Midbrain (tissue), 1 donor: ENCODE measurements at regions not wholly inside any gene's neighbourhood (a gene's known extent, or its start where the extent isn't known, plus 50 kb on each side); places are given as distances from the start of the nearest gene placed in this dataset.
"Not testable (repeated sequence)": the region's sequence is repeated elsewhere in the genome, so short reads cannot be mapped to it uniquely, and the experiment has no call there.

Experiments used
- DNase-seq: peaks from one replicate; lab custom pipeline; 2025; lab: John Stamatoyannopoulos, UW

DNA sequence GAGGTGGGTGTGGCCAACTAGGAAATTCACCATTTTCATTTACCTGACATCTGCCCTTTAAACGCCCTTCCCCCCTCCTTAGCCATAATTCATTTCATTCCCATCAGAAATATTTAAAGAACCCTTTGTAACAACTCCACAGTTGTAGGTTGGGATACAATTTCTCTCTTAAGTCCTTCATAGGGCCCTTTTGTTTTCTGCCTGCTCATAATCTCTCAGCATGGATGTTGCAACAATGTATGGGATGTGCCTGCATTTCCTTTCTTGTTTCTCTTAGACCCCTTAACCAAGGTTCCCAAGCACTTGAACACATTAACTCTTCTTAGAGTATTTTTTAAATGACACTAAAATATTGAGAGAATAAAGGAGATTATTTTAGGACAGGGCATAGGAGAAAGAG, 51.7 kb upstream of the MYO10 start:
- no peak for DNase-seq

DNA sequence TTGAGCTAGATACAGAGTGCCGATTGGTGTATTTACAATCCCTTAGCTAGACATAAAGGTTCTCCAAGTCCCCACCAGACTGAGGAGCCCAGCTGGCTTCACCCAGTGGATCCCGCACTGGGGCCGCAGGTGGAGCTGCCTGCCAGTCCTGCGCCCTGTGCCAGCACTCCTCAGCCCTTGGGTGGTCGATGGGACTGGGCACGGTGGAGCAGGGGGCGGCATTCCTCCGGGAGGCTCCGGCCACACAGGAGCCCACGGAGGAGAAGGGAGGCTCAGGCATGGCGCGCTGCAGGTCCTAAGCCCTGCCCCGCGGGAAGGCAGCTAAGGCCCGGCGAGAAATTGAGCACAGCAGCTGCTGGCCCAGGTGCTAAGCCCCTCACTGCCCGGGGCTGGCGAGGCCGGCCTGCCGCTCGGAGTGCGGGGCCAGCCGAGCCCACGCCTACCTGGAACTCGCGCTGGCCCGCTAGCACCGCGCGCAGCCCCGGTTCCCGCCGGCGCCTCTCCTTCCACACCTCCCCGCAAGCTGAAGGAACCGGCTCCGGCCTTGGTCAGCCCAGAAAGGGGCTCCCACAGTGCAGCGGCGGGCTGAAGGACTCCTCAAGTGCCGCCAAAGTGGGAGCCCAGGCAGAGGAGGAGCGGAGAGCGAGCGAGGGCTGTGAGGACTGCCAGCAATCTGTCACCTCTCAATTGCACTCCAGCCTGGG, 54.9 kb upstream of the MYO10 start:
- not testable (repeated sequence) for DNase-seq

DNA sequence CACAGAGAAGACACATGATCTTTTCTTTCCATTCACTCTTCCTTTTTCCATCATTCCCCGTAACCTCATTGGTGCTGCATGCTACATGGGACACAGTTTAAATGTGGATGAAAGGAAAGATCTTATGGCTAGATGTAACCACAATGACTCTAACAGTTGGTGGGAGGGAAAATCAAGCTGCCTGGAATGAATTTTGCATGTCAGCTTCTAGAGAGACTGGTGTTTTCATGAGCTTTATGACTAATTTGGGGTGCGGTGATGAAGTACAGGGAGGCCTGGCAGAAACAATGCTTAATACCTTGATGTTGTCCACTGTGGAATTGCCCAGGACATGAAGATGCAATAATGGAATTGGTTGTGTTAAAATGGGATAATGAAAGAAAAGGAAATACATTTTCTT, 55.9 kb upstream of the MYO10 start:
- DNase-seq = no peak

DNA sequence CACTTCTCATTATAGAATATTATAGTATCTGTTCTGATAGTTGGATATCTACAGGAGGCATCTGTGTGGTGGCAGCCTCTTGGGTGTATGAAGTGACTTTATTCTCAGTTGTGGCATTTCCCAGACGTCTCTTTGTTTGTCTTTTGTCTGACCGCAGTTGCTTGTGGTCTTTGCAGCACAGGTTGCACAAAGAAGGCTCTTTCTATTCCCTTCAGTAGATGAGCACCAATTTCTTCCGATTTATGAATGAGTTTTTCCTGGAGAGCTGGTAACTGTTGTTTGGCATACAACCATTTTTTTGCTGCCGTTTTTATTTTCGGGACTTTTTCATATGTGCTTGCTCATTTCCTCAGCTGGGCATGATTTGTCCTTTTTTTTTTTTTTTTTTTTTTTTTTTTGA, 56.4 kb upstream of the MYO10 start:
- DNase-seq = no peak

DNA sequence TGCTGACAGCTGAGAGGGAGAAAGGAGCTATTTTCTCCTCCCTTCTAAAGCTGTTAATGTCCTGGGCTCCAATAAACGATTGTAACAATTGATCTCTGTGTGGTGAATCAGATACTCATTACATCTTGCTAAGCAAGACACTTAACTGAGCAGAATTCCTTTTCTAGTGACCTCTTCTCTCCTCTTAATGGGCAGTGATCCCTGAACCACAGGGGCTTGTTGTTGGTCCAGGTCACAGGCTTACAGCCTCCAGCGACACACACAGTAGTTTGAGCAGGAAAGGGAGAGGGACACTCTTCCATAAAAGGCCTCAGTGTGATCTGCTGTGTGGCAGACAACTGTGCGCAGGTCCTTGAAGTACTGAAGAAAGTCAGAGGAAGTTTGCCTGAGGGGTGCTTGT, 58.5 kb upstream of the MYO10 start:
- DNase-seq = no peak

DNA sequence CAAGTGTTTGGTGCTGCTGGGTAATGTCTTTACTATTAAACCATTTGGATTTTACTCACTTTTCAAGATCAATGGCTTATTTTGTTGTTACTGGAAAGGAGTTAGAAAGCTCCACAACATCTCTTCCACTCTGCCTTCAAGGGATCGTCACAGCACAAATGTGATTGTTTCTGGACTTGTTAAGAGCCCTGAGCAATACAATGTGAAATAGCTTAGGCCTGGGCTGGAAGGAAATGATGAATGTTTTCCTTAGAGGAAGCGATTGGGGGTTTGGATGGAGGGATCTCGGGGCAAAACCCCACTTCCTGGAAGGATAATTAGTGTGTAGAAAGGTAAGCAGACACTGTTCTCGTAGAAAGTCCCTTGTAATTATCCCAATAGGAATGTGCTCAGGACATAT, 59.3 kb upstream of the MYO10 start:
- no peak for DNase-seq

DNA sequence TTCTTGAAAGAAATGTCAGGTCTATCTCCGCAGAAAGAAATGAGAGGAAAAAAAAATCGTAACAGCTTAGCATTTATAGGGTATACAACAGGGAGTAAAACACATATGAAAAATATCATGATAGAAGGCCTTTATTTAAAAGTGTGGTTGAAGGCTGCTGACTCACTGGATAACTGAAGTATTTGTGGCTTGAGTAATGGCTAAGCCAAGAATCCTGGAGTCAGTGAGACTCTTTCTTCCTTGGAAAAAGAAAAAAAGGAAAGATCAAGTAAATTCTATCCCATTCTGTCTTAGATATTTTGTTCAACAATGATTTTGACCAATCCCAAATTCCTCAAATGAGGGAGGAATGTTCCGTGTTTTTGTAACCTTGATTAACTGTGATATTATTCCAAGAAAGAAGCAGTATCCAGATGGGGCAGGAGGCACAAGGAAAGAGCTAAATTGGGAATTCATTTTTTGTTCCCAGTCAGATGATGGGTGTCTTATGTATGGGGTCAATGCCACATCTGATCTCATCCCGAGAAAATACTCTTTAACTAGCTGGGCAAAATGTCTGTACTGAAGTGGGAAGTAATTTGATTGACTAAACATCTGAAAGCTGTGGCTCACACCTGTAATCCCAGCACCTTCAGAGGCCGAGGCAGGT, 64.3 kb upstream of the MYO10 start:
- DNase-seq = no peak

DNA sequence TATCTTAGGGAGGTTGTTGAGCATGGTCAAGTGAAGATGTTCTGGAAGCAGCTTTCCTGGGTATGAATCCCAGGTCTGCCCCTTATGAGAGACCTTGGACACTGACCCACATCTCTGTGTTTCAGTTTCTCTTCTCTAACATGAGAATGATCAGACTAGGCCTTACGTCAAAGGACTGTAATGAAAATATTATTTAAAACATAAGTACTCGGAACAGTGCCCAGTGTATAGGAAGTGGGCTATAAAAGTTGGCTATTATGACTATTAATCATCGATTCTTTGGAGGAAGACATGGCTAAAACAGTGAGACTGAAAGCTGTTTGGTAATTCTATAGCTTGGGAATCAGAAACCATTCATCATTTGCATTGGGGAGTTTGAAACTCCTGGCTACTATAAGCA, 65.3 kb upstream of the MYO10 start:
- DNase-seq = no peak

DNA sequence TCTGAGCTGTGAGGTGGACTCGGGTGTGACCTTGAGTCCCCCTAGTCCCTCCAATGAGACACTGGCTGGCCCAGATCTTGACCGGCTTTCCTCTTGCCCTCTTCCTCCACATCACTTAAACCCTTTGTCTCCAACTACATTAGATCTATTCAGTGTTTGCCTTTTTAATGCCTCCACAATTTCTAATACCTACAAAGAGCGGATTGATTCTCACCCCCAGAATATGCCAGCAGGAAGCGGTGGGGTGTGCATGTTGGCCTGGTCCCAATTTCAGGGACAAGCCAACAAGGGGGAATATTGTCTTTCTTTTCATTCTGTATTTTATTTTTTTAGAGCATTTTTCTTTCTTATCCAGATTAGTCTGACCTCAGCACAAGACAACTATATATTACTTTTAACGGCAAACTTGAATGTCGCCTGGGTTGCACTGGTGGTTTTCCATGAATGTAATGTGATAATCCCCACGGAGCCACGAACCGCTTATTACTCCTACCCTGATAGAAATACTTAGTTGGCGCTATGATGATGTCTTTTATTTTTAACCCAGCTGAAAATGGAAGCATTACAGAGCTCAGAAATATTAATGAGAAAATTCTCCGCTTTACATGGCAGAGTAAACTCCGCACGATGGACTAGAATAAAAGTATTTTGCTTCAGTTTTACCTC, 68.5 kb upstream of the MYO10 start:
- no peak for DNase-seq

DNA sequence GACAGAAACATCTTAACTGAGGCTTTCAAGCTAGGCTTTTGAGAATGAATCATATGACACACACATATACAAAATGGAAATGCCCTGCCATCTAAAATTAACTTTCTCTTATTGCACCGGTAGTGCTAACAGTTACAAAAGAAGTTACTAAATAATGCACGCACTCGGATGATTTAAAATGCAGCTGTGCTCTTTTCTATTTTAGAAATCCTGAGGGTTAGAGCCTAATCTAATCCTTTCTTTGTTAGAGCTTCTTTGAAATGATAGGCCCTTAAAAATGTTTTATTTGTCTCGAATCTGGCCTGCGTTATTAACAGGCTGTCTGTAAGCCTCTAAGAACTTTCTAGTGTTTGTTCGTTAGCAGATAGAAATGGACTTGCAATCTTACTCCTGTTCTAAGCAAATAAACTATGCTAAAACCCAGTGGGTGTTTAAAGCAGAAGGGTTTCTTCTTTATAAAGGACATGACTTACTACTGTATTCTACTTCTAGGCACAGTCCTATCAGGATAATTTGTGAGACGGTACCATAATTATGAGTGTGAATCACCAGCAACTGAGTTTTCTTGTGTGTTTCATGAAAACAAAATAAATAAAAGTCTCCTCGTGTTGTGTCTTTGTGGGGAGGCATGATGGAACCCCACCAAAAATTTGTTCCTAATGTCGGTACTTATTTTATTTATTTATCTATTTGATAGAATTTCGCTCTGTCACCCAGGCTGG, 69.2 kb upstream of the MYO10 start:
- no peak for DNase-seq

DNA sequence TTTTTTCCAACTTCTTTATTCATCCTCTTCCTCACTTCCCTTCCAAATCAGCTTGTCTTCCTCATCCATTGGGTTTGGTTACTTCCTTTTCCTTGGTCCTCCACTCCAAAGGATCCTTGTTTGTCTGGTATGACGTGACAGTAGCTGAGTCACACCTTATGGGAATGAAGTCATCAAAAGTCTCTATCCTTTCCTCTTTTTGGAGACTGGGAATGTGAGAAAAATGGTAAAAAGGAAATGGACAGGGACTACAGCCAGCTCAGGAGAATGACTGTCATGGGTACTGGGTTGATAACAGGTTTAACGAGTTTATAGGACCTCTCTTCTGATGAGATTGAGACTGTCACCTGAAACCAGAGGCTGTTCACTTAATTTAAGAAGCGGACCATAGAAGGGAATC, 76.2 kb upstream of the MYO10 start:
- no peak for DNase-seq

DNA sequence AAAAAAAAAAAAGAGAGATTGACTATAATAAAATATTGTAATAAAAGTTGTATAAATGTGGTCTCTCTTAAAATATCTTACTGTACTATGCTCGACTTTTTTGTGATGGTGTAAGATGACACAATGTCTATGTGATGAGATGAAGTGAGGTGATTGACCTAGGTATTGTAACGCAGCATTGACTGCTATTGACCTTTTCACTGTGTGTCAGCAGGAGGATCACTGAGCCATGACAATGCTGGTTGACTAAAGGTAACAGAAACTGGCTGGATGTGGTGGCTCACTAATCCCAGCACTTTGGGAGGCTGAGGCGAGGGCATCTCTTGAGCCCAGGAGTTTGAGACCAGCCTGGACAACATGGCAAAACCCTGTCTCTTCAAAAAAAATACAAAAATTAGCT, 78.6 kb upstream of the MYO10 start:
- DNase-seq = no peak

DNA sequence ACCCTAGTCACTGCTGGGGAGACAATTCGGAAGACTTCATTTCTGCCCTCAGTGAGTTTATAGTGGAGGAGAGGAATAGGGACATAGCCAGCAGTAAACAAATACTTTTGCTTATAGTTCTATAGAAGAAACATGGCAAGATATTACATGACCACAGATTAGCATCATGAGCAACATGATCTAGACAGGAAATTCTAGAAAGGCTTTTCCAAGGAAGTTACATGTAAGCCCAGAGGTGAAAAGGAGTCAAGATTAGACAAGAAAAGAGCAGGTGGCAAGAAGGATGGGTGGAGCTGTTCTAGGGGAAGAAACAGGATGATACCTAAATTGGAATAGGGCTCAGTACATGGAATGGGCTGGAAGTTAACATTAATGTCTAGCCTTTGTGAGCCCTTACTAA, 82.8 kb upstream of the MYO10 start:
- DNase-seq = no peak

DNA sequence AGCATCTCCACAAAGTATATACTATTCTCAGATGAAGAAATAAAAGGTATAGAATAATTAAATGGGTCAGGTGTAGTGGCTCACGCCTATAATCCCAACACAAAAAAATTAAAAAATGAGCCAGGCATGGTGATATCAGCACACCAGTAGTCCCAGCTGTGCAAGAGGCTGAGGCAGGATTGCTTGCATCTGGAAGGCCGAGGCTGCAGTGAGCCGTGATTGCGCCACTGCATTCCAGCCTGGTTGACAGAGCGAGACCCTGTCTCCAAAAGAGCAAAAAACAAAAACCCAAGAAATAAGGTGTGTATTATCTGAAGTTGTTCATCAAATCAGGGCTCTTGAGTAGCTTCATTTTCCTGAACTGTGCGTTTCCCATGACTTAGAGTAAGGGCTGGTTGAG, 83.2 kb upstream of the MYO10 start:
- DNase-seq = no peak

DNA sequence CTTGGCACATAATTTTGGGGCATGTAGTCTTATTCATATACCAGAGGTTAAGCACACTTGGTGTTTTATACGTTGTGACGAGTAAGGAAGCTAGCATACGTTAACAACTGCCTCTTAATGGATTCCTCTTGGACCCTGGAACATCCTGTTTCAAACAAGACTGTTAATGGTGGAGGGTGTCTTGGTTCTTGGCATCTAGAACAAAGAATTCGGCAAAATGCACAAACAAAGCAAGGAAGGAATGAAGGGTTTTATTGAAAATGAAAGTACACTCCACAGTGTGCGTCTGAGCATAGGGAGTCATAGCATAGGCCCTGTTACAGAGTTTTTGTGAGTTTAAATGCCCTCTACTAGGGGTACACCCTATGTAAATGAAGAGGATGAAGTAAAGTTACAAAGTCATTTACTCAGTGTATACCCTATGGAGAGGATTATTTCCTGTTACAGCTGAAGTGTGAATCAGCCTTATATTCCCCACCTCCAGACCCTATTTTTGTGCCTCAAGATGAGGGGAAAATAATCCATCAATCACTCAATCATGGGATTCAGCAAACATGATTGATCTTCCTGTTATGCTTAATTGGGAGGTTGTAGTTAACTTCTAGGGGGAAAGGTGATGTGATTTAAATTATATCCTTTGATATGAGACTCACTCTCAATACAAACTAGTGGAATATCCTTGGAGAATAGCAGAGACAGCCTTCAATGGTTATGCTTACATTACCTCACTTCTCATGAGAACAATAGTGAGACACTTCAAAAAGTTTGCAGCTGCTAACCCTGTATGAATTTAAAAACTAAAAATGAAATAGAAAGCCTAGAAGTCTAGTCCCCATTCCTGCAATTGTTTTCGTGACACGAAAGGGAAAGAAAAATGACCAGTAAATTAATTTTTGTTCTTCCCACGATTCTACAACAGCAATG, 84.9 kb upstream of the MYO10 start:
- DNase-seq = no peak

DNA sequence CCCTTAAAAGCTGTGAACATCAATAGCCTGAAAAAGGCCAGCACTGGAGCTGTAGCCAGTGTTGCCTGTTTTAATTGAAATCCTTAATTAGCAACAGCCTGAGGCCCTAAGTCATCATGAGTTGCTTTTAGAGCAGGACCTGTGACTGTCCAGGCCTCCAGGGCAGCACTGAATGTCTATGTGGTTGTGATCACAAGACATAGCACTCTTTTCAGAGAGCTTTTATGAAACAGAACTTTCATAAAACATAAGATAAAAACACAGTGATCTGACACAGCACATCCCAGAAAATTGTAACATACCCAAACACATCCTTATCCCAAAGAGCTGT, 85.5 kb upstream of the MYO10 start:
- no peak for DNase-seq

DNA sequence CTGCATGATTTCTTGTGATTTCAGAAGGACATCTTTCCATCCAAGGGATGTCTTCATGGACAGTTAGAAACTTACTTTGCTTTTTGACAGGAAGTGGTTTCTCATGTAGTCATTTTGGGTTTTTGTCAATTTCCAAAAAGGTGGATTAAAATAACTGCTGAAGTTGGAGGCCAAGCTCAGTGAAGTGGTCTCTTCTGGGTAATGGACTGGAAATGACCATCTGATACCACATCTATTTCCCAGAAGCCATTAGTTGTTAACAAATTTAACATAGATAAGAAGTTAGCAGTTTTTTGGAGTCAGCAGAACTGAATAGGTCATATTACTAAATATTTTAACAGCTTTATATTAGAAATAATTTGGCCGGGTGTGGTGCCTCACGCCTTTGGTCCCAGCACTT, 86.2 kb upstream of the MYO10 start:
- no peak for DNase-seq

DNA sequence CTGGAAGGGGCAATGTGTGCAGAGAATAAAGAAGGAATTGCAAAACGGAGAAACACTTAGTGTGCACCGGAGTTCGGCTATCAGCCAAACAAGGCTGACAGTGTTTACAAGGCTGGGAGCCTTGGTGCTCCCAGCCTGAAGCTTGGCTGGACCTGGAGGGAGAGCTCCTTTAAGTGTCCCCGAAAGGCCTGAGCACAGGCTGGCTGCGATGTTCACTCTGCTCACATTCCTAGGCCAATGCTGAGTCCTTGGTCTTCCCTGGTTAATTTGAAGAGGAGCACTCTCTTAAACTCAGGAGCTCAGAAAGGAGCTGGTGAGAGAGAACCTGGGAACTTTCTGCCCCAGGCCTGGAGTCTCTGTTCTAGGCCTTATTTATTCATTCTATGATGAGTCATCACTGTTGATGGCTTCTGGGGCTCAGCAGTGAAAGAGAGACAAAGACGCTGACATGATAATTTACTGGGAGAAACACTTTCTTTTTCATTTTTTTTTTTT, 88.6 kb upstream of the MYO10 start:
- no peak for DNase-seq

DNA sequence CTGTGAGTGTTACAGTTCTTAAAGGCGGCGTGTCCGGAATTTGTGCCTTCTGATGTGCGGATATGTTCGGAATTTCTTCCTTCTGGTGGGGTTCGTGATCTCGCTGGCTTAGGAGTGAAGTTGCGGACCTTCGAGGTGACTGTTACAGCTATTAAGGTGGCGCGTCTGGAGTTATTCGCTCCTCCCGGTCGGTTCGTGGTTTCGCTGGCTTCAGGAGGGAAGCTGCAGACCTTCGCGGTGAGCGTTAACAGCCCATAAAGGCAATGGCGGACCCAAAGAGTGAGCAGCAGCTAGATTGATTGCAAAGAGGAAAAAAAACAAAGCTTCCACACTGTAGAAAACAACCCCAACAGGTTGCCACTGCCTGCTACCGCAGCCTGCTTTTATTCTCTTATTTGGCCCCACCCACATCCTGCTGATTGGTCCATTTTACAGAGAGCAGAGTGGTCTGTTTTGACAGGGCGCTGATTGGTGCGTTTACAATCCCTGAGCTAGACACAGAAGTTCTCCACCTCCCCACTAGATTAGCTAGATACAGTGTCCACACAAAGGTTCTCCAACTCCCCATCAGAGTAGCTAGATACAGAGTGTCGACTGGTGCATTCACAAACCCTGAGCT, 95.7 kb upstream of the MYO10 start:
- not testable (repeated sequence) for DNase-seq

DNA sequence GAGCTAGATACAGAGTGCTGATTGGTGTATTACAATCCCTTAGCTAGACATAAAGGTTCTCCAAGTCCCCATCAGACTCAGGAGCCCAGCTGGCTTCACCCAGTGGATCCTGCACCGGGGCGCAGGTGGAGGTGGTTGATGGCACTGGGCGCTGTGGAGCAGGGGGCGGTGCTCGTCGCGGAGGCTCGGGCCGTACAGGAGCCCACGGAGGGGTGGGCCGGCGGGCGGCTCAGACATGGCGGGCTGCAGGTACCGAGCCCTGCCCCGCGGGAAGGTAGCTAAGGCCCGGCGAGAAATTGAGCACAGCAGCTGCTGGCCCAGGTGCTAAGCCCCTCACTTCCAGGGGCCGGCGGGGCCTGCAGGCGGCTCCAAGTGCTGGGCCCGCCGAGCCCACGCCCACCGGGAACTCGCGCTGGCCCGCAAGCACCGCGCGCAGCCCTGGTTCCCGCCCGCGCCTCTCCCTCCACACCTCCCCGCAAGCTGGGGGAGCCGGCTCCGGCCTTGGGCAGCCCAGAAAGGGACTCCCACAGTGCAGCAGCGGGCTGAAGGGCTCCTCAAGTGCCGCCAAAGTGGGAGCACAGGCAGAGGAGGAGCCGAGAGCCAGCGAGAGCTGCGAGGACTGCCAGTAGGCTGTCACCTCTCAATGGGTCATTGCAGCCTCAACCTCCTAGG, 96.4 kb upstream of the MYO10 start:
- DNase-seq = not testable (repeated sequence)

DNA sequence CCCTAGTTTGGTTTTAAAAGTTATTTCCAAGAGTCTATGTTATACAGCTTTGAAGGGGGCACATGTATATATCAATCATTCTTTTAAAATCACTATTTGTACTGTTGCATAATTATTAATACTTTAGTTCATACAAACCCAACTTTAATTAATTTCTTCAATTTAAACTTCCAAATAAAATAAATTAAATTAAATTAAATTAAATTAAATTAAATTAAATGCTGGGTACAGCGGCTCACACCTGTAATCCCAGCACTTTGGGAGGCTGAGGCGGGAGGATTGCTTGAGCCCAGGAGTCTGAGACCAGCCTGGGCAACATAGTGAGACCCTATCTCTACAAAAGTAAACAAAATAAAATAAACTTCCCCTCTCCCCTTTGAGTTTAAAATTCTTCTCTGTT, 98.9 kb upstream of the MYO10 start:
- DNase-seq = not testable (repeated sequence)
